ENCODE measurements at regions not wholly inside any gene's neighbourhood (a gene's known extent, or its start where the extent isn't known, plus 50 kb on each side); places are given as distances from the start of the nearest gene placed in this dataset.

DNA sequence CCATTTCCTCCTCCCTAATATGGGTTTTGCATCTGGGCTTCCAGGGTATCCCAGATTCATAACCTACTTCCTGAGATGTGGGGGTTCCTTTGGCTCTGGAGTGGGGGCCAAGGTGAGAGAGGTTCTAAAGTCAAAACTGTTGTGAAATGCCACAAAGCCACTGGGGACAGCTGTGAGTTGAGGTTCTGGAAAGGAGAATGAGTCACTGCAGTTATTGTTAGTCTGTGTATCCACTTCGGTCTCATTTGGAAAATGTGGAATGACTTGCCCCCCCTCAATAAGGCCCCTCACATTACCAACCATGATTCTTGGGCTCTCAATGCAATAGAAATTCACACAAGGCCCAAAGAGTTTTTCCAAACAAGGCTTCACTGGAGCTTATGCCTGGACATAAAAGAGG, 51.1 kb upstream of the LGALSL start:
- no peak for DNase-seq (ENCODE audit: low spot score)

- no peak for DNase-seq (ENCODE audit: low spot score)
These were observed 50.5 kb upstream of the LGALSL start for GRCh38 chr2:64403426-64403825.

- no peak for DNase-seq (ENCODE audit: low spot score)
These were observed 49.8 kb upstream of the LGALSL start for GRCh38 chr2:64404002-64404731.
